K562 (cell line): ENCODE measurements at regions not wholly inside any gene's neighbourhood (a gene's known extent, or its start where the extent isn't known, plus 50 kb on each side); places are given as distances from the start of the nearest gene placed in this dataset.

Experiments
- ATAC-seq: fragments of 200-7000 bp; cut with Tn5 transposase; 3 replicates; pipeline ENCODE4 v1.9.1; 2020; ENCODE audit warnings: moderate library complexity
- BruUV-seq: library from RNA; stranded (reverse); fragments of 400-500 nt; replicated peaks from 2 replicates; lab custom pipeline; 2021; lab: Mats Ljungman, UMichigan
- CTCF ChIA-PET: fragments of 300-600 bp; formaldehyde crosslinking; extraction: SDS; loops from one replicate; lab custom pipeline; 2021; ENCODE audit warnings: low intra/inter-chr PET ratio; lab: Yijun Ruan, JAX
- POLR2A ChIA-PET: fragments of 300-600, 350-650 bp; sonication (Branson Sonifier 250); formaldehyde crosslinking; extraction: SDS; loops from one replicate; lab custom pipeline; 2021; ENCODE audit warnings: antibody characterized with exemption, inconsistent platforms; lab: Yijun Ruan, JAX
- DNase-seq, 4 experiments: peaks; one replicate each; pipeline versions ENCODE4 v3.0.0 to v3.0.0-alpha.2; 2011 to 2018; ENCODE audit warnings: low spot score in 3 of 4, mixed read lengths in 3 of 4; ENCODE audit errors: extremely low read depth in 1 of 4
- FAIRE-seq: peaks from 2 replicates; lab custom pipeline; 2011; peaks lifted over from hg19 to GRCh38; lab: Jason Lieb, UNC
- H2AFZ ChIP-seq: 2 replicates; pipeline ENCODE4 v1.6.0; 2011; ENCODE audit warnings: low read depth, low read length, control low read depth, inconsistent platforms
- H3K27ac ChIP-seq: fragments of 200-600 bp; 3 replicates; pipeline ENCODE4 v1.8.0; 2011; ENCODE audit warnings: low read depth, mild to moderate bottlenecking, control low read depth, inconsistent platforms, low read length, moderate library complexity, mixed read lengths; ENCODE audit errors: extremely low read depth
- H3K27me3 ChIP-seq, 2 experiments: fragments of 300-600 bp in 1 of 2; 2 replicates in 1 of 2; 3 replicates in 1 of 2; pipeline versions ENCODE4 v1.6.0 to v1.8.0; 2011; ENCODE audit warnings: inconsistent platforms in 2 of 2, low read length in 2 of 2, mild to moderate bottlenecking in 1 of 2, mixed read lengths in 1 of 2, moderate library complexity in 1 of 2; ENCODE audit not compliant: control insufficient read depth in 2 of 2, insufficient read depth in 2 of 2
- H3K36me3 ChIP-seq: fragments of 300-600 bp; 3 replicates; pipeline ENCODE4 v1.8.0; 2011; ENCODE audit warnings: mild to moderate bottlenecking, low read length, inconsistent platforms; ENCODE audit not compliant: control insufficient read depth, insufficient read depth
- H3K4me1 ChIP-seq, 2 experiments: fragments of 200-600 bp in 1 of 2; replicated peaks in 1 of 2; 2 replicates in 1 of 2; 3 replicates in 1 of 2; pipeline versions ENCODE4 v1.5.1 to v1.8.0; 2011; ENCODE audit warnings: inconsistent platforms in 2 of 2, low read length in 2 of 2, mild to moderate bottlenecking in 1 of 2, mixed read lengths in 1 of 2, moderate library complexity in 1 of 2; ENCODE audit not compliant: control insufficient read depth in 2 of 2, insufficient read depth in 2 of 2
- H3K4me2 ChIP-seq: 2 replicates; pipeline ENCODE4 v1.6.1; 2011; ENCODE audit warnings: low read length, control low read depth, inconsistent platforms, mixed read lengths; ENCODE audit not compliant: insufficient read depth
- H3K4me3 ChIP-seq: fragments of 200-600 bp; sonication (generic), shearing (Covaris generic); 2 replicates; pipeline ENCODE4 v1.5.1; 2016; ENCODE audit warnings: control low read depth, inconsistent platforms
- H3K79me2 ChIP-seq: fragments of 200-600 bp; 3 replicates; pipeline ENCODE4 v1.8.0; 2011; ENCODE audit warnings: low read length, inconsistent platforms; ENCODE audit not compliant: control insufficient read depth, insufficient read depth
- H3K9ac ChIP-seq, 2 experiments: 2 replicates each; pipeline versions ENCODE4 v1.6.0 to v1.6.1; 2011; ENCODE audit warnings: low read depth in 2 of 2, low read length in 2 of 2, control low read depth in 1 of 2, inconsistent platforms in 1 of 2, mild to moderate bottlenecking in 1 of 2, mixed read lengths in 1 of 2; ENCODE audit not compliant: insufficient read depth in 1 of 2
- H3K9me1 ChIP-seq: one replicate; pipeline ENCODE4 v1.6.0; 2011; ENCODE audit warnings: inconsistent platforms, mild to moderate bottlenecking, low read length, moderate library complexity; ENCODE audit not compliant: control insufficient read depth, insufficient read depth
- H3K9me3 ChIP-seq: replicated peaks from 2 replicates; pipeline ENCODE4 v1.5.1; 2011; ENCODE audit warnings: low read depth, low read length, inconsistent platforms; ENCODE audit not compliant: control insufficient read depth, insufficient read depth
- H4K20me1 ChIP-seq: replicated peaks from 2 replicates; pipeline ENCODE4 v1.6.1; 2011; ENCODE audit warnings: low read length, inconsistent platforms, mixed read lengths; ENCODE audit not compliant: control insufficient read depth, insufficient read depth
- CEBPG ChIP-seq, 3 experiments: fragments of 200-800 bp in 1 of 3; sonication (Bioruptor generic) in 1 of 3; sonication (generic) in 1 of 3; formaldehyde crosslinking in 1 of 3; IDR thresholded peaks in 2 of 3; conservative IDR thresholded peaks in 1 of 3; 2 replicates each; pipeline versions ENCODE4 v1.6.1 to v1.8.0; 2016 to 2022; ENCODE audit warnings: missing compliant biosample characterization in 2 of 3, missing genetic modification characterization in 2 of 3, mild to moderate bottlenecking in 1 of 3, missing genetic modification reagents in 1 of 3
- CTBP1 ChIP-seq: fragments of 450-650 bp; IDR thresholded peaks from 2 replicates; pipeline ENCODE4 v1.6.1; 2016; ENCODE audit warnings: borderline replicate concordance
- HDAC6 ChIP-seq: IDR thresholded peaks from 2 replicates; pipeline ENCODE4 v1.6.1; 2012; ENCODE audit warnings: low read depth, mild to moderate bottlenecking, control low read depth, inconsistent platforms, low read length, moderate library complexity
- IFI16 ChIP-seq: fragments of 250-450 bp; sonication (Bioruptor Pico); IDR thresholded peaks from 2 replicates; pipeline ENCODE4 v2.1.2; 2022; ENCODE audit warnings: mild to moderate bottlenecking, inconsistent platforms
- PHF20 ChIP-seq: fragments of 450-650 bp; IDR thresholded peaks from 2 replicates; pipeline ENCODE4 v1.6.1; 2018; ENCODE audit not compliant: partially characterized antibody
- SAFB2 ChIP-seq: fragments of 200-400 bp; formaldehyde crosslinking; IDR thresholded peaks from 2 replicates; pipeline ENCODE4 v1.6.1; 2018; ENCODE audit warnings: borderline replicate concordance, low read length, low read depth, moderate library complexity; ENCODE audit not compliant: severe bottlenecking
- USF1 ChIP-seq: sonication (generic); formaldehyde crosslinking; IDR thresholded peaks from 2 replicates; pipeline ENCODE4 v1.9.0; 2022; ENCODE audit warnings: mild to moderate bottlenecking, missing genetic modification reagents
- WGBS: fragments of 100-300 bp; shearing (Covaris generic); methylation state at CpG from one replicate; pipeline ENCODE4 v1.1.6; 2016; ENCODE audit warnings: low coverage, mixed read lengths; ENCODE audit not compliant: insufficient coverage; ENCODE audit errors: missing lambda C conversion rate; 5-methylcytosine and 5-hydroxymethylcytosine counted together
- in situ Hi-C: fragments of 300-500 bp; cut with MboI; formaldehyde crosslinking; loops from 4 replicates; pipeline ENCODE4 v1.15.0; 2018; ENCODE audit warnings: inconsistent platforms, mixed read lengths
- intact Hi-C: fragments of 100-400 bp; cut with micrococcal nuclease; formaldehyde crosslinking; loops from 2 replicates; pipeline ENCODE4 v1.14.2; 2022
- TF ChIP-seq, protein P1 (sequence below), 2 experiments: fragments of 450-650 bp; IDR thresholded peaks; 2 replicates each; pipeline ENCODE4 v1.6.1; 2016; ENCODE audit warnings: mild to moderate bottlenecking in 2 of 2, borderline replicate concordance in 1 of 2, low read depth in 1 of 2, moderate library complexity in 1 of 2
- TF ChIP-seq, protein P2 (sequence below): IDR thresholded peaks from 2 replicates; pipeline ENCODE4 v1.6.1; 2016; ENCODE audit warnings: missing genetic modification characterization, missing compliant biosample characterization

GRCh38 chr2:15800495-15801329, 139.6 kb upstream of the MYCN start:
- Histone ChIP-seq H3K79me2 (no peaks in the 10 kb centered on the region), H4K20me1 (no peaks in the 10 kb centered on the region), H3K9me3 (no peaks in the 10 kb centered on the region), H3K27ac (no peak overlapping the region), H2AFZ (no peak overlapping the region), H3K4me3 (no peak overlapping the region), H3K27me3 (peaks cover 28 to 61% of the 10 kb centered on the region in 2 experiments), H3K9ac (no peak overlapping the region; a peak in 1 of 4 replicates), H3K4me2 (no peak overlapping the region), H3K36me3 (no peaks in the 10 kb centered on the region), H3K9me1 (peaks cover 4% of the 10 kb centered on the region), H3K4me1 (no peaks in the 10 kb centered on the region)
- POLR2A ChIA-PET: no interaction called here
- ATAC-seq (peak; percentile 66; the same call in 2 of the 3 replicates), DNase-seq (no peak), FAIRE-seq (no peak)
- intact Hi-C loops (no loop called here), in situ Hi-C loops (no loop called here)
- WGBS: 5% methylated on average over 16 of the region's 17 CpGs
- BruUV-seq: no TSS peak
- CTCF ChIA-PET: no interaction called here
- no peak for TF ChIP-seq PHF20
- peak; percentile 66; the same call in 1 of the 2 replicates for TF ChIP-seq CEBPG (CRISPR knock-in tag; IDR thresholded peaks at IDR 0.05)
- TF ChIP-seq CEBPG (tag; conservative IDR thresholded peaks at IDR 0.05 in 1 of 2, IDR thresholded peaks at IDR 0.05 in 1 of 2): peak; percentile 36 to 74; a peak in 3 of 4 replicates
- no peak for TF ChIP-seq HDAC6
- TF ChIP-seq USF1 (CRISPR knock-in tag): no peak
- TF ChIP-seq, protein P1, sequence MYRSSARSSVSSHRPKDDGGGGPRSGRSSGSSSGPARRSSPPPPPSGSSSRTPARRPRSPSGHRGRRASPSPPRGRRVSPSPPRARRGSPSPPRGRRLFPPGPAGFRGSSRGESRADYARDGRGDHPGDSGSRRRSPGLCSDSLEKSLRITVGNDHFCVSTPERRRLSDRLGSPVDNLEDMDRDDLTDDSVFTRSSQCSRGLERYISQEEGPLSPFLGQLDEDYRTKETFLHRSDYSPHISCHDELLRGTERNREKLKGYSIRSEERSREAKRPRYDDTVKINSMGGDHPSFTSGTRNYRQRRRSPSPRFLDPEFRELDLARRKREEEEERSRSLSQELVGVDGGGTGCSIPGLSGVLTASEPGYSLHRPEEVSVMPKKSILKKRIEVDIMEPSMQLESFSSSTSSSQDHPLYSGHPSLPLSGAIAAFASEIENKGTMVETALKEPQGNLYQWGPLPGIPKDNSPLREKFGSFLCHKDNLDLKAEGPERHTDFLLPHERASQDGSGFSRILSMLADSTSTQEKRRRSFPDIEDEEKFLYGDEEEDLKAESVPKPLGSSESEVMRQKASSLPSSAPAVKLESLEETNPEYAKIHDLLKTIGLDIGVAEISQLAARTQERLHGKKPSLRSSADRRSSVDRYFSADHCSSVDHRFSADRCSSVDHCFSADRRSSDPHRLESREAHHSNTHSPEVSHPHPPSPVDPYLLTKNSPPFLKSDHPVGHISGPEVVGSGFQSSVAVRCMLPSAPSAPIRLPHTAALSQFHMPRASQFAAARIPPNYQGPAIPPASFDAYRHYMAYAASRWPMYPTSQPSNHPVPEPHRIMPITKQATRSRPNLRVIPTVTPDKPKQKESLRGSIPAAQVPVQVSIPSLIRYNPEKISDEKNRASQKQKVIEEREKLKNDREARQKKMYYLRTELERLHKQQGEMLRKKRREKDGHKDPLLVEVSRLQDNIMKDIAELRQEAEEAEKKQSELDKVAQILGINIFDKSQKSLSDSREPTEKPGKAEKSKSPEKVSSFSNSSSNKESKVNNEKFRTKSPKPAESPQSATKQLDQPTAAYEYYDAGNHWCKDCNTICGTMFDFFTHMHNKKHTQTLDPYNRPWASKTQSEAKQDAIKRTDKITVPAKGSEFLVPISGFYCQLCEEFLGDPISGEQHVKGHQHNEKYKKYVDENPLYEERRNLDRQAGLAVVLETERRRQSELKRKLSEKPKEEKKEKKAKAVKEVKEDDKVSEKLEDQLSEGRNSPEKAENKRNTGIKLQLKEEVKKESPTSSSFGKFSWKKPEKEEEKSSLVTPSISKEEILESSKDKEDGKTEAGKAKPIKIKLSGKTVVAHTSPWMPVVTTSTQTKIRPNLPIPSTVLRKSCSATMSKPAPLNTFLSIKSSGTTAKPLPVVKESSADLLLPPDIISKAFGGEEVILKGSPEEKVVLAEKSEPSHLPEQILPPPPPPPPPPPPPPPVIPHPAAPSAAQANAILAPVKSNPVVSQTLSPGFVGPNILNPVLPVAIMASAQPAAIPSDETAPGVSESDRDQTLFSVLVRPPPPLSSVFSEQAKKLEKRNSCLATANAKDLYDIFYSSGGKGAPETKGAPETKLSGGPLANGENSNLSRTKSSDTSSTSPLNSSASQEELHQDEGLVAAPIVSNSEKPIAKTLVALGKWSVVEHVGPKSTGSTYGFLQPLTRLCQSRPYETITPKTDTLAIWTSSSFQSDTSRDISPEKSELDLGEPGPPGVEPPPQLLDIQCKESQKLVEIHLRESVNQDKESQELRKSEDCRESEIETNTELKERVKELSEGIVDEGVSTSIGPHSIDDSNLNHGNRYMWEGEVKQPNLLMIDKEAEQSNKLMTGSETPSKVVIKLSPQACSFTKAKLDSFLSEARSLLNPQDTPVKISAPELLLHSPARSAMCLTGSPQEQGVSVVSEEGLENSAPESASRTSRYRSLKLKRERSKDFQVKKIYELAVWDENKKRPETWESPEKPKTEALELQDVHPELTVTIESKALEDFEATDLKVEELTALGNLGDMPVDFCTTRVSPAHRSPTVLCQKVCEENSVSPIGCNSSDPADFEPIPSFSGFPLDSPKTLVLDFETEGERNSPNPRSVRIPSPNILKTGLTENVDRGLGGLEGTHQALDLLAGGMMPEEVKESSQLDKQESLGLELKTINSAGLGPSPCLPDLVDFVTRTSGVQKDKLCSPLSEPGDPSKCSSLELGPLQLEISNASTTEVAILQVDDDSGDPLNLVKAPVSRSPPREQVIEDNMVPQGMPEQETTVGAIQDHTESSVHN (IDR thresholded peaks at IDR 0.05; ENCODE audit: borderline replicate concordance in 1 of 2, low read depth in 1 of 2): no peak
- TF ChIP-seq SAFB2: no peak
- TF ChIP-seq, protein P2, sequence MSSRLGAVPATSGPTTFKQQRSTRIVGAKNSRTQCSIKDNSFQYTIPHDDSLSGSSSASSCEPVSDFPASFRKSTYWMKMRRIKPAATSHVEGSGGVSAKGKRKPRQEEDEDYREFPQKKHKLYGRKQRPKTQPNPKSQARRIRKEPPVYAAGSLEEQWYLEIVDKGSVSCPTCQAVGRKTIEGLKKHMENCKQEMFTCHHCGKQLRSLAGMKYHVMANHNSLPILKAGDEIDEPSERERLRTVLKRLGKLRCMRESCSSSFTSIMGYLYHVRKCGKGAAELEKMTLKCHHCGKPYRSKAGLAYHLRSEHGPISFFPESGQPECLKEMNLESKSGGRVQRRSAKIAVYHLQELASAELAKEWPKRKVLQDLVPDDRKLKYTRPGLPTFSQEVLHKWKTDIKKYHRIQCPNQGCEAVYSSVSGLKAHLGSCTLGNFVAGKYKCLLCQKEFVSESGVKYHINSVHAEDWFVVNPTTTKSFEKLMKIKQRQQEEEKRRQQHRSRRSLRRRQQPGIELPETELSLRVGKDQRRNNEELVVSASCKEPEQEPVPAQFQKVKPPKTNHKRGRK: no peak
- TF ChIP-seq IFI16 (CRISPR knock-in tag): no peak
- no peak for TF ChIP-seq CTBP1
